Skeletal muscle cell (primary cell): ENCODE measurements at regions not wholly inside any gene's neighbourhood (a gene's known extent, or its start where the extent isn't known, plus 50 kb on each side); places are given as distances from the start of the nearest gene placed in this dataset.

Experiments
- DNase-seq: peaks from one replicate; pipeline ENCODE4 v3.0.0-alpha.2; 2010; ENCODE audit warnings: low read depth
- H3K4me3 ChIP-seq: 2 replicates; pipeline ENCODE4 v1.5.1; 2011; ENCODE audit warnings: low read depth, mild to moderate bottlenecking, control low read depth, low read length, moderate library complexity

DNA sequence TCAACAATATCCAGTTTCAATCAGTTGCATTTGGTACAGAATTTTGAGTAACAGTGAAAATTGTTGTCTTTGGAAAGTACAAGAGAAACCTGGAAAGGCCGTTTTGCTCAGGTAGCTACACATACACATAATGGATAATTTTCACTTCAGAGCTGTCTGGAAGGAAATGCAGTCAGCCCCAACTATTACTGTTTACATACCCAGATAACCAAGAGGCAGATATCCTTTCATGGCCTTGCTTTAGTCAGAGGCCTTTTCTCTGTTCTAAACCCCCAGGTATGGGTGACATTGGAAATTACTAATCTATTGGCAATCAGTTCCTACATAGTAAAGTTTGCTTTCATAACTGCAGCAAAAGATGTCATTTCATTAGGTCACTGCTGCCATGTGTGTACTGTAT lies 244.9 kb upstream of the EMCN start:
- no peak for DNase-seq
- no peak overlapping the region for H3K4me3 ChIP-seq

DNA sequence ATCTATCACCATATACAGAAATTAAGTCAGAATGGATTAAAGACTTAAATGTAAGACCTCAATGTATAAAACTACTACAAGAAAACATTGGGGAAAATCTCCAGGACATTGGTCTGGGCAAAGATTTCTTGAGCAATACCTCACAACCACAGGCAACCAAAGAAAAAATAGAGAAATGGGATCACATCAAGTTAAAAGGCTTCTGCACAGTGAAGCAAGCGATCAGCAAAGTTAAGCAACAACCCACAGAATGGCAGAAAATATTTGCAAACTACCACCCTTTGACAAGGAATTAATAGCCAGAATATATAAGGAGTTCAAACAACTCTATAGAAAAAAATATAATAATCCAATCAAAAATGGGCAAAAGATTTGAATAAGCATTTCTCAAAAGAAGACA lies 236.9 kb upstream of the EMCN start:
- no peak overlapping the region for H3K4me3 ChIP-seq
- no peak for DNase-seq

DNA sequence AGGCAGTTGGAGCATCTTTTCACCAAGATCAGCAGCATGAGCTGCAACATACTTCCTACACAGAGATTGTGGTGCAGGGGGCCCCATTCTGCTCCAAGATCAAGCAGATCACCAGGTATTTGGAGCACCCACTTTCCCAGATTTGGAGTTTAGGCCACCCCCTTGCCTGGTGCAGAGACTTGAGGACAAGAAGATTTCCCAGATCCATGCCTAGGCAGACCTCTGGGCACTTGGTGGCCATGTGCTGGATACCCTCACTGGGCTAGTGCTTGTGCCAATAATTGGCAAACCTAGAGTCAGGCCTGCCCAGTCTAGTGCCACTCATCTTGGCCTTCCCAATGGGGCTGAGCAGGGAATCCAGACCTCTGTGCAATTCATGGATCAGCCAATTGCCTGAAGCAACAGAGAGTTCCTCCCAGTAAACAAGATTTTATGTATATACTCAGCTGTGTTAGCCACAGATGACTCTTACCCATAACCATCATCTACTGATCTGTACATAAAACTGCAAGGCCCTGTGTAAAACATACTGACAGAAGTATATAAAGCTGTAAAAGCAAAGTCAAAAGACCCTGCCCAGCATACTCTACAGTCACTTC lies 228.4 kb upstream of the EMCN start:
- no peak for DNase-seq
- H3K4me3 ChIP-seq = no peak overlapping the region

DNA sequence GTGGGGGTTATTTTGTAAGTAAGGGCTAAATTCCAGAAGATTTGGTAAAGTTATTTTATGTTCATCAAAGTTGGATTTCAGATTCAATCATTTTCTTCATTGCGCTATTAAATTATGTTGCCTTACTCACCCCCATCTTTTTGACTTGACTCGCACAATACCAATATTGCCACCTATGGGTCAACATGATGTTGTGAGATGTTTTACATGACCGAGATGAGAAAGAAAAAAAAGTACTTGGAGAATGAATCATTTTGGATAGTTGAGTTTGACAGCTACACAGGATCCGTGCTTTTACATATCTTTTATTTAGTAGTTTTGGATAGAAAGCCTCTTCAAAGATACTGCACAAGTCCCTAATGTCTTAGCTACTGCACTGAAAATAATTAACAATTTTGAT lies 224.2 kb upstream of the EMCN start:
- H3K4me3 ChIP-seq = no peak overlapping the region
- peak; percentile 40 for DNase-seq

DNA sequence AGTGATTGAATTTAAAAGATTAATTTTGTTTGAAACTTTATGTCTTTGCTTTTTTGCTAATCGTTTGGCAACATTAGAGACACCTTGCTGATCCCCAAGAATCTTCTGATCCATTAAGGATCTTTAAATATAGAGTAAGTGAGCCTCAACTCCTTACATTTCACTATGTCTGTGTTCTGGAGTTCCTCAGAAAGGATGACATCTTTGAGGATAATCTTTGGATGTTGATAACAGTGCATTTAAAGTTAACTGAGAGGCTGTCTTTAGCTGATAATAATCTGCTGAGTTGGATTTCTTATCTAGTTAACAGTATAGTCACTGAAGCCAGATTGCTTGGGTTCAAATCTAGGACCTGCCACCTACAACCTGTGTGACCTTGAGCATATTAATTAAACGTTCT lies 221.6 kb upstream of the EMCN start:
- H3K4me3 ChIP-seq = no peak overlapping the region
- no peak for DNase-seq

DNA sequence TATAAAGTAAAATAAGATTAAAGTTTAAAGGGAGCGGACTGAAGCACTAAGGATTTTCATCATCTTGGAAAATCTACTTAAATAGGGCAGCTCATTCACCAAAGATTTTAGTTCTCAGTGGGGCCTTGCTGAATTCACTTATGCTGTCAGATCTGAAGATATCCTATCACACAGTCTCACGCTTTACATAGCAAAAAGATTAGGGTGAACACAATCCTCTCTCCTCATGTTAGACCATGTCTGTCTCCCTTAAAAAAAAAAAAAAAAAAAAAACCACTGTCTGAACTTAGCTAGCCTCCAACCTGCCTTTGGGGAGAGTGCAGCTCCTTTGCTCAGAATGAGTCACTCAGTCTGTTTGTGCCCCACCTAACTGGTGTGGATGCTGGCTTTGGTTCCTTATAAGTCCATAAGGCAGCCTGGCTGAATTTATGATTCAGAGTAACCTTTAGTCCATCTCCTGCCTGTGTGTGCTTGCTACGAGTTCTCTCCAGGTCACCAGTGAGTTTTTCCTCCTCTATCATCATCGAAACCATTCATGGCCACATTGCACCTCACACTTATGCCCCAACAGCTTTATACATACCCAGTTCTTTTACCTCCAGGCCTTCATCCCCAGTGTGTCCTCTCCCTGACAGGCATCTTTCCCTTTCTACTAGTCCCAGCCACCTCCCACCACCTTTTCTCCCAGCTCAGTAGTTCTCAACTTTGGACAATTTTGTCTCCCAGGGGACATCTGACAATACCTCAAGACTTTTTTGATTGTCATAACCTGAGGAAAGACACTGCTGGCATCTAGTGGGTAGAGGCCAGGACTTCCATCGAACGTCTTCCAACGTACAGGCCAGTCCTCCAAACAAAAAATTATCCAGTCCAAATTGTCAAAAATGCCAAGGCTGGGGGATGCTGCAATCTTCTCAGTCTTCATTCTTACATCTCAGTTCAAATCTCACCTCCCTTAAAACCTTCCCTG lies 220.7 kb upstream of the EMCN start:
- DNase-seq = peak; percentile 92
- H3K4me3 ChIP-seq = no peak overlapping the region

DNA sequence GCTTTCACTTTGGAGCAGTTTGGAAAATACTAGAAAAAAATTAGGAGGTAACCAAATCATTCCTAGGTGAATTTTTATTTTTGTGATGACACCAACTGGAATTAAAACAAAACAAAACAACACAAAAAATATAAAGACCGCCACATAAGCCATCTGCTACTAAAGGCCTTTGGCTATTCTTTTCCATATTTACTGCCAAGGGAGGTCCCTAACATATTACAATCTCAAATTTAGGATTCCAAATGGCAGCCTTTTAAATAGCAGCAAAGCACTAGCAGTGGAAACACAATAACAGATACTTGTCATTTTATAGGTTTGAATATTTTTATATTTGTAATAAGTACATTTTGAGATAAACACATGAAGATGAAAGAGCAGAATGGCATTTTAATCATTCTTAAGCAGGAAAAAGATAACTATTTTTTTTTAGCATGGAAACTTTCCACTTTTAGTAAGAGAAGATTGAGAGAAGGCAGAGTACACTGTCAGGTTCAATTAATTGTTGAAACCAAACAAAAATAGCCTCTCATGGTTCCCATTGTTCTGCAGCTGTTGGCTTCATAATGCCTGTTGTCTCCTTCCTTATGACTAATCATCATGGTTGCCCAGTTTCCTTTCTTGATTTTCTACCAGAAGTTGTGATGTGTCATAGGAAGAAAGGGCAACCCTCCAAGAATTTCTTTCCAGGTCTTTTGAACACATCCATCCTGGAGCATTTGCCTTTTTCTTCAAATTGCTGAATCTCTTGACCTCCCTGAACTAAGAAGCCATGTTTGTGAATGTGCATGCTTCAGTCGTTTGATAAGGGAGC lies 219.0 kb upstream of the EMCN start:
- DNase-seq = peak; percentile 81
- H3K4me3 ChIP-seq = no peak overlapping the region

DNA sequence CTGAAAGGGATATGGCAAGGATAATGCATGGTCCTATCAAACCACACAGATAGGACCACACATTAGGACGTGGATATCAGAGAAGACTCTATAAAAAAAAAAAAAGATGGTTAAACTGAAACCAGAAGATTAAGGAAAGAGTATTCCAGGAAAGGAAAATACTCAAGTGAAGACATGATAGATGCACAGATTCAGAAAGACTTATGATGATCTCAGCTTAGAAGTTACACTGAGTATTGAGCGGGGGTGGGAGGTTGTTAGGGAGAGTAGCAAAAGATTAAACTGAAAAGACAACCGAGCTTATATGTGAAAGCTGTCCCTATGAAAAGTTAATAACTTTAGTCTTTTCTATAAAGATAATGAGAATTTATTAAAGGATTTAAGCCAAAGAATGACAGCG lies 211.0 kb upstream of the EMCN start:
- no peak overlapping the region for H3K4me3 ChIP-seq
- no peak for DNase-seq

DNA sequence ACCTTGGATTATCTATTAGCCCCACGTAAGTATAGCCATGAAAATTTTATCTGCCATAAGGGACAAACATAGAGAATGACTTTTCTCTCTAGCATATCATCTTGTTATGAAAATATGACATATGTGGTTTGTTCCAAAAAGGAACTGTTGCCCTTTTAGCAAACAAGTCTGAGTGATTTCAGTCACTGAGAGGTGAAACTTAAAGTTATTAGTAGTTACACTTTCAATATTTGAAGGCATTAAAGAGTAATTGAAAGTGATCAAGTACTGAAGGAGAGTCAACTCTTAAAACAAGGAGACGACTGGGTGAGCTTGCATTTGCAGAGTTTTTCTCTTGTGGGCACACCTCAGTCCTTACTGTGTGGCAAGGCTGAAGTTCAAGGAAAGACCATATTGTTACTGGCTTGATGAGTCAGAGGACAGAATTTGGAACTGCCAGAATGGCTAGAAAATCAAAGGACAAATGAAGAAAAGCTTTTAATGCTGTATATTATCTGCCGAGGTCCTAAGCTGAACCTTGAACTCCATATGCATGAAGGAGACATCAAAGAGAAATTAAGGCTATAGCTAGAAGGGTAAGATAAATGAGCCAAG lies 205.1 kb upstream of the EMCN start:
- no peak for DNase-seq
- H3K4me3 ChIP-seq = no peak overlapping the region

DNA sequence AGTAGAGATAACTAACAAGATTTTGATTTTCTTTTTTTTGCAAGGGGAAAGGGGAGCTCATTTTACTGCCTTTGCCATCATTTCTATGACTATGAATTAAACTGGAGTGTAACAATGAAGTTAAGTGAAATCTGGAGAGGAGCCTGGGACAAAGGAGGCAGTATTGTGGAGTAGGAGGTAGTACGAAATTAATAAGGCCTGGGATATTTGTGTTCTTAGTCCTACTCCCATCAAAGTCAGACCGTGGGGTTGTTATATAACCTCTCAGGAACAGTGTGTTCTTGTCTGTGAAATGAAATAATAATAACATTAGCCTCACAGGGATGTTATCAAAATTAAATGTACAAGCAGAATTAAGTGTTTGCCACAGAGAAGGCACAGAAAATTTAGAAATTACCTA lies 204.3 kb upstream of the EMCN start:
- DNase-seq = no peak
- no peak overlapping the region for H3K4me3 ChIP-seq

DNA sequence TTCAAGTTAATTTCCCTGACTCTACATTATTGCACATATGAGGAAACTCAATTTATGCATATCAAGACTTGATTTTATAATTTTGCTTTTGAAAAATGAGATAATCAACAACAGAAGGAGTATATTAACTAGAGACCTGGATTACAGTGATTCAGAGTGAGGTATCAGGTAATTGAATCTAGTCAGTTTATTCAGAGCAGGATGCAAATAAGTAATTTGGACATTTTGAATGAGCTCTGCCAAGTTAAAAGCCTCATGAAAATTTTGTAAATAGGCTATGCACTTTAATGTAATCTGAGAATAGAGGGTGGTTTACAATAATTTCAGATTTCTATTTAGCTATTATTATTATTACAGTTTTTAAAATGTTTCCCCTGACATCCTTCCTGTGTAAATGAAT lies 203.7 kb upstream of the EMCN start:
- no peak overlapping the region for H3K4me3 ChIP-seq
- DNase-seq = no peak

DNA sequence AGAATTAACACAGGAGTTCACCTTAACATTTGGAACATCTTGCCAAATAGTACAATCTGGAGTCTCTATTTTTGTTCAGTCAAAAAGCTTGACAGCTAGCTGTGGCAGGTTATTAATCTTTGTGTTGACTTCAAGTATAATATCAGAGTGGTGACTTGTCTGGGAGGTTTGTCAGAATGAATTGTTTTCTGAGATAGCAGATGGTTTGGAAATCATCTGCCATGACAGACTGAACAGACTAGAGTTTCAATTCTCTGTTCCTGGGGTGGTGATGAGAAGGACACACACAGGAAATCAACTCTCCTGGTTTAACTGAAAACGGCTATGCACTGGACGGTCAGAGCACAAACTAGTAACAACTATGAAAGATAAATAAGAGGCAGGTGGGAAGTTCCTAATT lies 203.3 kb upstream of the EMCN start:
- DNase-seq = no peak
- no peak overlapping the region for H3K4me3 ChIP-seq

DNA sequence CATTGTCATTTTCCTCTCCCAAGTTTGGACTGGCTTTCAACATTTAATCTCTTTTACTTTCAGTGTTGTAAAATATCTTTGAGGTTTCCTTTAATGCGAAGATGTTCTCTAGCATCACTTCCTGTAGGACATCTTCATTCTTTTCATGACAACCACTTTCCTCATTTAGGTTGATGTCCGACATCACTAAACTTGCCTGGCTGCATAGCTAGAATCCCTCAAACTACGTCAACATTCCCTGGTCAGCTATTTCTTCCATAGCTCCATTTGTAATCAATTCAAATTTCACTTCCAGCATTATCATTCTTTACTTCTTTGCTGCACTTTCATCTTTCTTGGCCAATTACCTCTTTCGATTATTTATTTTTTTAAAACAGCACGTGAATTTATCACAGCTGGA lies 198.6 kb upstream of the EMCN start:
- no peak for DNase-seq
- H3K4me3 ChIP-seq = no peak overlapping the region

DNA sequence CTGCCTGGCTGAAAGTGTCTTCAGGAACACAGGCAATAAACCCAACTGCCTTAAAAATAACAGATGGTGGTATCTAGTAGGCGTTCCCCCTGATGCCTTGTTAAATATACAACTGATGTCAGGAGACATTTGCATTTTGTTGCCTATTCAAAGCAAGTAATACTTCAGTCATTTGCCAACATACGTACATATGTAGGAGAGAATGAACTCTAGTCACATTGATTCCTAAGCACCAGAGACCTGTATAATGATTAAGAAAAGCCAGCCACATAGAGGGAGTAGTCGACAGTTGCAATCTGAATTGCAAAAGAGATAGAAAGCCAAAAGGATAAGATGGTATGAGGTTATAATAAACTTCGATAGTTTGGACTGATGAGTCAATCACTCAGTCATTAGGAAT lies 191.0 kb upstream of the EMCN start:
- DNase-seq = no peak
- H3K4me3 ChIP-seq = no peak overlapping the region

DNA sequence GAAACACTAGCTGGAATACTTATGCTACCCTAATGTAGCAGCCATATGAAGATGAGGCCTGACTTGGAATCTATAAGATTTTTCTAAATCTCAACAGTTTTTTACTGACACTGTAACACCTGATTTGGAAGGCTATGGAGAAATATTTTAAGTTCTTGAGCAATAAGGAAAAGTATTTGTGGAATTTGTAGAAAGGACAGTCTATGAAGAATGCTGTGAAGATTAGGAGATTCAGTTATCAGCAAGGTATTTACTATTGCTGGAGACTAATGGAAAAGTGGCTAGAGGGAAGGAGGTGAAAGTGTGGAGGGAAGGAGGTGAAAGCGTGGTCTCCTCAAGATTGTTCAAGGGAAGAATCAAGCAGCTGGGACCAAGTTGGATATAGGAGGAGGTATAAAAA lies 190.0 kb upstream of the EMCN start:
- no peak for DNase-seq
- H3K4me3 ChIP-seq = no peak overlapping the region

DNA sequence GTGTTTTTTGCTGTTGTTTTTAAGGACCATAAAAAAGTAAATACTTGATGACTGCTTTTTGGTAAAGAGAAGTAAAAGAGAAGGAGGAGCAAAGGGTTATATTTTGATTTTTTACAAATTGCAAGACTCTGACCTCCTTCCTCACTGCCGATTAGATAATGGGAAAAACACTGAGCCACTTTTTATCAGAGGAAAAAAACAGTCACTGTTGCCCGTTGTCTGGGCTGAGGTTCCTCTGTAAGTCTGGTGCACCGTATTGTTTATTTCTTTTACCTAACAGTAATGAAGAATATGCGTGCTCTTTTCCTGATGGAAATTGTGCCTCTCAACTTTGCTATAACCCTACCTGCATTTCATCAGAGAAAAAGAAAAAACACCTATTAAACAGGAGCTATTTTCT lies 178.7 kb upstream of the EMCN start:
- DNase-seq = no peak
- no peak overlapping the region for H3K4me3 ChIP-seq

DNA sequence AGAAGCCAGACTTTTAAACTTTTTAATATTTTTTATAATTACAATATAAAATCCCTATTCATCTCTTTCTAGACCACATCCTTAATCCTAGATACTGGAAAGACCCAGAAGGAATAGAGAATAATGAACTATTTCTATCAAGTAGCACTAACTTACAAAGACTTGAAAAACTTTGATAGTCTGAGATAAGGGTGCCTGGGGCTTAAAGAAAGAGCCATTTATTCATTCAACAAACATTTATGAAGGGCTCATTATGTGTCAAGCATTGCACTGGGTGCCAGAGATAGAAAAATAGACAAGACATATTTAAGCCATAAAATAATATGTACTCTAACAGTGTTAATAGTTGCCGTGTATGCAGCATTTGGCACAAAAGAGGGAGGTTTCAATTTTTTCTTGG lies 178.0 kb upstream of the EMCN start:
- DNase-seq = no peak
- H3K4me3 ChIP-seq = no peak overlapping the region

DNA sequence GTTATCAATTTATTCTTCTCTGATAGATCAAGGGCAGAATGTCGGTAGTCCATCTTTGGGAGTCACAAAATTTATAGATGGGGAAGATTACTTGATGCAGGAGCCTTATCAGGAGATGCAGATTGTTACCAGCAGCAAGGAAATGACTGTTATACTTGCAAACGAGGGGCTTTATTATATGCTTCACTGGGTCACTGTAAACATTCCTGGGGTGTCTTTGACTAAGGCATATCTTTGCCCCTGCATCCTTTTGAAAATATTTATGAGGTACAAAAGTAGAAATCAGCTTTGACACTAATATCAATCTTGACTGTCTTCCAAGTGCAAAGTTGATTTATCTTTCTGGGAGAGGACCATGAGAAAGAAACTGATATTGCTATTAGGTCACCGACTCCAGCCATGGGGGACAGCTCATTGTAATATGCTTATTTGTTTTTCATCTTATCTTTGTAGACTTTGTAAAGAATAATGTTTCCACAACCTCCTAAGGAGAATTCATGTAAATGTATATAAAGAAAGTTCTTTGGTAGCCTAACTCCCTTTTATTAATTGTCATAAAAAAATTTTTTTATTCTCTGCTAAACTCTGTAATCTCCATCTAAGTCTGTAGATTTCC lies 177.3 kb upstream of the EMCN start:
- no peak for DNase-seq
- no peak overlapping the region for H3K4me3 ChIP-seq

DNA sequence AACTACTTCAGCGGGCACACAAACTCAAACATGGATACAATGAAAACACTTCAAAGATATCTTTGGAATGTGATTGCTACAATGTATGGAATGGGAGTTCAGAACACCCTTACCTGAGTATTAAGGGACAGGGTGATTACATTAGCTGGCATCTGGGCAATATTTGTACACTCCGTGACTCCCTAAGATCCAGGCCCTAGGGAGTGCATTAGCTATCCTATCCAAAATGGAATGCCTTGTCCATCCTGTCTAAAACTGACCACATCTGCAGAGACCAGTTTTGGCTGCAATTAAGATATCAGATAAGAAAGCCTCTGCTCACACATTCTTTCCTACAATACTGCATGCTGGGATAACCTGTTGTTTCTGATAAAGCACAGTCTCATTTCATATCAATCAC lies 176.6 kb upstream of the EMCN start:
- no peak overlapping the region for H3K4me3 ChIP-seq
- DNase-seq = no peak

DNA sequence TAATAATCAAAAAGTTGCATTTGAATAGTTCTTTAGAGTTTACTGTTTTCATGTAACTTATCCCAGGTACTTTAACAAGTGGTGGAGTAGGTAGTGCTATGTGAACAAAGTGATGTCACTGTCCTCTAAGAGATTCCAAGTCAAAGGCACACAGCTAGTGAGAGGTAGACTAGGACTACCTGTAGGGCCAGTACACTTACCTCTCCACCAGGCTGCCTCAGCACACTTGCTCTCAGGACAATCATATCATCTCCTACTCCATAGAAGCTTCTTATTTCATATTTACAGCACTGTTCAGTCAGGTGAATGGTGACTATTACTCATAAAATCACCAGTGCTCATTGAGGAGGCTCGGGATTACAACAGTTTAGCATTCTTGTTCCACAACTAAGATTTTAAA lies 173.0 kb upstream of the EMCN start:
- H3K4me3 ChIP-seq = no peak overlapping the region
- DNase-seq = no peak
